Suprapubic skin (tissue), 4 donors: ENCODE measurements at regions not wholly inside any gene's neighbourhood (a gene's known extent, or its start where the extent isn't known, plus 50 kb on each side); places are given as distances from the start of the nearest gene placed in this dataset.

Experiments
- DNase-seq, 2 donors: peaks; one replicate each; pipeline ENCODE4 v3.0.0-alpha.2; 2019; ENCODE audit warnings: low spot score in 2 of 2
- H3K27ac ChIP-seq: fragments of 200-600 bp; sonication (generic); one replicate; pipeline ENCODE4 v1.5.1; 2019
- H3K27me3 ChIP-seq: fragments of 200-600 bp; sonication (generic); one replicate; pipeline ENCODE4 v1.5.1; 2019
- H3K36me3 ChIP-seq: fragments of 200-600 bp; sonication (generic); one replicate; pipeline ENCODE4 v1.5.1; 2019
- H3K4me1 ChIP-seq: fragments of 200-600 bp; sonication (generic); one replicate; pipeline ENCODE4 v1.5.1; 2019
- H3K4me3 ChIP-seq: fragments of 200-600 bp; sonication (generic); one replicate; pipeline ENCODE4 v1.5.1; 2019; ENCODE audit warnings: mild to moderate bottlenecking
- H3K9me3 ChIP-seq: fragments of 200-600 bp; sonication (generic); one replicate; pipeline ENCODE4 v1.5.1; 2019
- EP300 ChIP-seq: sonication (generic); formaldehyde crosslinking; IDR thresholded peaks from one replicate; pipeline ENCODE4 v1.6.1; 2017; ENCODE audit warnings: antibody characterized with exemption
- POLR2A ChIP-seq, 2 donors: fragments of 450-650 bp; IDR thresholded peaks; one replicate each; pipeline ENCODE4 v1.6.1; 2017; ENCODE audit warnings: antibody characterized with exemption in 2 of 2, mild to moderate bottlenecking in 2 of 2, moderate library complexity in 2 of 2
- POLR2AphosphoS5 ChIP-seq, 3 donors: sonication (generic); formaldehyde crosslinking; IDR thresholded peaks; one replicate each; pipeline ENCODE4 v1.6.1; 2017; ENCODE audit warnings: antibody characterized with exemption in 3 of 3
- WGBS: methylation state at CpG from one replicate; pipeline ENCODE4 v1.1.5; 2018; 5-methylcytosine and 5-hydroxymethylcytosine counted together
- TF ChIP-seq, protein P1 (sequence below), 2 donors: fragments of 200-600 bp in 1 of 2; fragments of 450-650 bp in 1 of 2; sonication (generic) in 1 of 2; IDR thresholded peaks; one replicate each; pipeline ENCODE4 v1.5.1; 2016 to 2019; ENCODE audit warnings: antibody characterized with exemption in 2 of 2, mild to moderate bottlenecking in 1 of 2, moderate library complexity in 1 of 2

DNA sequence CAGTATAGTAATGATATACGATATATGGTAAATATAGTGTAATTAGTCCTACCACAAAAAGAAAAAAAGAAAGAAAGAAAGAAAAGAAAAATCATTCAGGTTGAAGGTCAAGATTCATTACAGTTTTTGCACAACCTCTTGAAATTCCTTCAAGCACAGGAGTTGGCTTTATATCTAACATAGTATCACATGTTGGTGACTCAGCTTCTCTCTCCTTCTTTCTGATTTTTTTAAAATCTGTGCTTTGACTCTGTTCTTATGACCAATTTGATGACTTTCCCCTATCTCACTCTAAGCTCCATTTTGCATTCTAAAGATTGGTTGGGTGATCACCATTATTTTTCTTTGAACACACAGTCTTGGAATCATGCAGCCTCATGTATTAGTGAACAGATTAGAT is 148.2 kb upstream of the COL11A1 start:
- H3K4me1 ChIP-seq, result no peaks in the 10 kb centered on the region
- no peaks in the 10 kb centered on the region for H3K9me3 ChIP-seq
- H3K27ac ChIP-seq, result no peak overlapping the region
- H3K4me3 ChIP-seq, result no peak overlapping the region
- no peak for DNase-seq
- H3K36me3 ChIP-seq, result no peaks in the 10 kb centered on the region
- H3K27me3 ChIP-seq, result no peaks in the 10 kb centered on the region
- TF ChIP-seq, protein P1, sequence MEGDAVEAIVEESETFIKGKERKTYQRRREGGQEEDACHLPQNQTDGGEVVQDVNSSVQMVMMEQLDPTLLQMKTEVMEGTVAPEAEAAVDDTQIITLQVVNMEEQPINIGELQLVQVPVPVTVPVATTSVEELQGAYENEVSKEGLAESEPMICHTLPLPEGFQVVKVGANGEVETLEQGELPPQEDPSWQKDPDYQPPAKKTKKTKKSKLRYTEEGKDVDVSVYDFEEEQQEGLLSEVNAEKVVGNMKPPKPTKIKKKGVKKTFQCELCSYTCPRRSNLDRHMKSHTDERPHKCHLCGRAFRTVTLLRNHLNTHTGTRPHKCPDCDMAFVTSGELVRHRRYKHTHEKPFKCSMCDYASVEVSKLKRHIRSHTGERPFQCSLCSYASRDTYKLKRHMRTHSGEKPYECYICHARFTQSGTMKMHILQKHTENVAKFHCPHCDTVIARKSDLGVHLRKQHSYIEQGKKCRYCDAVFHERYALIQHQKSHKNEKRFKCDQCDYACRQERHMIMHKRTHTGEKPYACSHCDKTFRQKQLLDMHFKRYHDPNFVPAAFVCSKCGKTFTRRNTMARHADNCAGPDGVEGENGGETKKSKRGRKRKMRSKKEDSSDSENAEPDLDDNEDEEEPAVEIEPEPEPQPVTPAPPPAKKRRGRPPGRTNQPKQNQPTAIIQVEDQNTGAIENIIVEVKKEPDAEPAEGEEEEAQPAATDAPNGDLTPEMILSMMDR (IDR thresholded peaks at IDR 0.05), result no peak
- TF ChIP-seq EP300 (no peak), POLR2A (IDR thresholded peaks at IDR 0.05) (no peak), POLR2AphosphoS5 (IDR thresholded peaks at IDR 0.05) (no peak)
- WGBS, result 83% methylated on average over 1 of the region's 1 CpG

DNA sequence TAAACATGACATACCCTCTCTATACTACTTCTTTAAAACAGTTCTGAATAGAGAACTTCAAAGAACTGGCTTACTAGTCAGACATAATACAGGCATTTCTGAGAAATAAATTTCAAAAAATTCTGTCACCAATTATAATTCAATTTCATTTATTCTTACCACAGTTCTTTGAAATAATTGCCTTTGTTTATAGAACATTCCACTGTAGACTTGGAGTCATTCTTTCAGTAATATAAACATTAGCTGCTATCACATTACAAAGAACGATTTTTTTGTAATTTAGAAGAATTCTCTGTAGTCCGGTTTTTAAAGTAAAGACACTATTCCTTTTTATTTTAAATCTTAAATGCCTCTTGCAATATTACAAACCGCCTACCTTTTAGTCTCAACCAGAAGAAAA is 146.4 kb upstream of the COL11A1 start:
- no peak for DNase-seq
- TF ChIP-seq POLR2AphosphoS5 (IDR thresholded peaks at IDR 0.05) (no peak), EP300 (no peak), POLR2A (IDR thresholded peaks at IDR 0.05) (no peak)
- TF ChIP-seq, protein P1 (IDR thresholded peaks at IDR 0.05), result no peak
- WGBS, result 67% methylated on average over 3 of the region's 3 CpGs
- Histone ChIP-seq H3K27ac (no peak overlapping the region), H3K36me3 (no peaks in the 10 kb centered on the region), H3K27me3 (no peaks in the 10 kb centered on the region), H3K4me1 (no peaks in the 10 kb centered on the region), H3K9me3 (no peaks in the 10 kb centered on the region), H3K4me3 (no peak overlapping the region)

DNA sequence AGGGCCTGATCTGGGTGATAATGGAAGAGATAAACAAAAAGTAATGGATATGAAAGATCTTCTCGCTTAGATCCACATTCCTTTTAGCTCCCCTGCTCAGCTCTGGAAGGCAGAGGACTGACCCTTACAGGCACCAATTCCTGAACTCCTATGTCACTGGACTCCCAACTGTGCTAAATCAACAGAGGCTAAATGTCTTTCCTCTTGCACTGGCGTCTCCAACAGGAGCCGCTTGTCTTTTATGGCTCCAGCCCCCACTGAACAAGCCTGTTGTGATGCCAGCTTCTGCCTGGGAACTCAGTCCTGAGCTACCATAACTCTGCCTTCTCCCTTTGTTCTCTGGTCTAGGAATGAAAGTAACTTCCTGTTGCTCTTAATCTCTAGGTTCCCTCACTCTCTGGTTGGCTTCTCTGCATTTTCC is 142.1 kb upstream of the COL11A1 start:
- Histone ChIP-seq H3K36me3 (no peaks in the 10 kb centered on the region), H3K27me3 (no peaks in the 10 kb centered on the region), H3K27ac (no peak overlapping the region), H3K4me1 (no peaks in the 10 kb centered on the region), H3K4me3 (no peak overlapping the region), H3K9me3 (no peaks in the 10 kb centered on the region)
- no peak for DNase-seq
- no peak for TF ChIP-seq EP300
- TF ChIP-seq POLR2A (IDR thresholded peaks at IDR 0.05), result no peak
- TF ChIP-seq, protein P1 (IDR thresholded peaks at IDR 0.05), result no peak
- TF ChIP-seq POLR2AphosphoS5 (IDR thresholded peaks at IDR 0.05), result no peak
- WGBS, result 58% methylated on average over 3 of the region's 3 CpGs

DNA sequence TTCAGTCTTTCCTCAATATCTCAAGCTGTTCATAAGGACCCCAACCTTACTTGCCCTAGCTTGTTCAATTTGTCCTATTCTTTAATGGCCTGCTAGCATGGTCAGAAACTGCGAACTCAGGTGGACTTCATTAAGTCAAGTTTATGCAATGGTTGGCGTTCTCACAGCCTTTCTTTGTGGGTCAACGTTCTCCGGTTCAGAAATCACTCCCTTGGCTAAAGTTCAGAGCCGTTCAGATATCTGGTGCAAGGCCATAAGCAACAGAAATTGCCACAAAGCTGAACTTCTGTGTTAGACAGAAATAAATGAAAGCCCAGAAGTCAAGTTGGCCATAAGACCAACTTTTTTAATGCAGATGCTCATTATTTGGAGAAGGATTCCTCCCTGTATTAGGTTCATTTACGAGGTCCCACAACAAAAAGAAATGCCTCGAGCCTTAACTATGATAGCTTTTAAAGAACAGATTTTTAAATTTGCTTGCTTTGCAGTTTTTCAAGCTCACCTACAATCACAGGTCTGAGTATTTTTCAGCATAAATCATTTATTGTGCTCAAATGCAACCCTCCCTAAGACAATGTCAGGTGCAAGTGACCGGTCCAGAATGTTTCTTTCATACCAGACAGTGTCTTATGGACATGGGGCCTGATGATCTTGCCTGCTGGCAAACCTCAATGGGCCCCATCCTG is 140.2 kb upstream of the COL11A1 start:
- H3K4me3 ChIP-seq, result no peak overlapping the region
- H3K4me1 ChIP-seq, result no peaks in the 10 kb centered on the region
- no peaks in the 10 kb centered on the region for H3K27me3 ChIP-seq
- H3K27ac ChIP-seq, result no peak overlapping the region
- H3K36me3 ChIP-seq, result no peaks in the 10 kb centered on the region
- H3K9me3 ChIP-seq, result no peaks in the 10 kb centered on the region
- TF ChIP-seq POLR2A (IDR thresholded peaks at IDR 0.05), result no peak
- no peak for DNase-seq
- WGBS, result 82% methylated on average over 8 of the region's 8 CpGs

DNA sequence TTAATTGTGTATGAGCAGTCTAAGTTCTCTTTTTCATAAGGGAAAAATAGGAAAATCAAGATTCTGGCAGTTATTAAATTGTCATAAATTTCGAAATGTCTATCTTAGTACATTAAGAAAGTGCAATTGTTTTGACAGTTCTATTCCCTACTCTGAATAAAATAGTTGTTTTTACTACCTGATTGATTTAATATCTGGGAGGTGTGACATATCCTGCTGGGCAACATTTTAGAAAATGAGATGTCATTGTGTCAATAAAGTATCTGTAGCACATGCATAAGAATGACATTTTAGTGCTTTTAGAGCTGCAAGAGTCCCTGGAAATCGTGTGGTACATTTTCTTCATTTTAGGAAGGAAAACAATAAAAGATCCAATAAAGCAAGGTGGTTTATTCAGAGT is 139.2 kb upstream of the COL11A1 start:
- Histone ChIP-seq H3K4me1 (no peaks in the 10 kb centered on the region), H3K27ac (no peak overlapping the region), H3K4me3 (no peak overlapping the region), H3K36me3 (no peaks in the 10 kb centered on the region), H3K9me3 (no peaks in the 10 kb centered on the region), H3K27me3 (no peaks in the 10 kb centered on the region)
- DNase-seq, result no peak
- 9% methylated on average over 2 of the region's 2 CpGs for WGBS
- TF ChIP-seq POLR2A (IDR thresholded peaks at IDR 0.05) (no peak), POLR2AphosphoS5 (IDR thresholded peaks at IDR 0.05) (no peak), EP300 (no peak)
- TF ChIP-seq, protein P1 (IDR thresholded peaks at IDR 0.05), result no peak

DNA sequence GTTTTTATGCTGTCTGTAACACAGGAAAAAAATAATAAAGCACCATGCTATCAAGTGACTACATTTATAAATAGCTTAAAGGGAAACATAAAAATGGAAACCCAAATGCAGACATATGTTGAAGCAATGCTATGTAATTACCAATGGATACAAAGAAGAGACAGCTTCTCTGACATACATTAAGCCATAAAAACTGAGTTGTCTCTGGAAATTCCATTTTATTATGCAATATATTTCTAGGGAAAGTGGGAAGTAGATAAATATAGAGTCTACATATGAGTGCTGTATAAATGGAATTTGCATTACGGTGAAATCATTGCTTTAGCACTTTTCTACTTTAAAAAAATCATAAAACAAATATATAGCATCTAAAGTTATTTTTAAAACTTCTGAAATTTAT is 135.2 kb upstream of the COL11A1 start:
- no peak for DNase-seq
- H3K27me3 ChIP-seq, result no peaks in the 10 kb centered on the region
- no peak overlapping the region for H3K4me3 ChIP-seq
- no peaks in the 10 kb centered on the region for H3K9me3 ChIP-seq
- no peaks in the 10 kb centered on the region for H3K4me1 ChIP-seq
- no peak for TF ChIP-seq POLR2AphosphoS5 (IDR thresholded peaks at IDR 0.05)
- no peak for TF ChIP-seq EP300
- no peak for TF ChIP-seq POLR2A (IDR thresholded peaks at IDR 0.05)
- TF ChIP-seq, protein P1 (IDR thresholded peaks at IDR 0.05), result no peak
- H3K27ac ChIP-seq, result no peak overlapping the region
- WGBS, result 46% methylated on average over 1 of the region's 1 CpG
- H3K36me3 ChIP-seq, result no peaks in the 10 kb centered on the region
